Panc1 (cell line): ENCODE measurements at regions not wholly inside any gene's neighbourhood (a gene's known extent, or its start where the extent isn't known, plus 50 kb on each side); places are given as distances from the start of the nearest gene placed in this dataset.

Experiments used
- ATAC-seq: fragments of 200-7000 bp; cut with Tn5 transposase; 2 replicates; pipeline ENCODE4 v1.9.1; 2020; ENCODE audit warnings: mild to moderate bottlenecking, moderate library complexity
- BruUV-seq: library from RNA; stranded (reverse); fragments of 400-500 nt; replicated peaks from 2 replicates; lab custom pipeline; 2021; lab: Mats Ljungman, UMichigan
- CTCF ChIA-PET: fragments of 300-600 bp; sonication (Branson Sonifier 250); formaldehyde crosslinking; loops from one replicate; lab custom pipeline; 2022; ENCODE audit warnings: antibody characterized with exemption; lab: Charles Lee
- POLR2A ChIA-PET: fragments of 300-600 bp; sonication (Branson Sonifier 250); formaldehyde crosslinking; loops from one replicate; lab custom pipeline; 2022; ENCODE audit warnings: antibody characterized with exemption; lab: Charles Lee
- DNase-seq: peaks from one replicate; pipeline ENCODE4 v3.0.0-alpha.2; 2010; ENCODE audit warnings: low read depth, low spot score
- H3K27ac ChIP-seq: 2 replicates; pipeline ENCODE4 v1.5.1; 2011; ENCODE audit warnings: mild to moderate bottlenecking, low read length, inconsistent platforms
- H3K27me3 ChIP-seq: fragments of 200-500 bp; sonication (Bioruptor generic); 2 replicates; pipeline ENCODE4 v1.6.0; 2014; ENCODE audit warnings: low read length, inconsistent platforms; ENCODE audit not compliant: control insufficient read depth, insufficient read depth
- H3K36me3 ChIP-seq: fragments of 200-500 bp; sonication (Bioruptor generic); 2 replicates; pipeline ENCODE4 v1.5.1; 2014; ENCODE audit warnings: inconsistent platforms, mild to moderate bottlenecking, low read length, moderate library complexity; ENCODE audit not compliant: control insufficient read depth, insufficient read depth
- H3K4me1 ChIP-seq: 2 replicates; pipeline ENCODE4 v1.5.1; 2011; ENCODE audit warnings: inconsistent platforms, mild to moderate bottlenecking, low read length, moderate library complexity; ENCODE audit not compliant: control insufficient read depth, insufficient read depth
- H3K4me3 ChIP-seq, 2 experiments: 2 replicates each; pipeline ENCODE4 v1.5.1; 2011 to 2012; ENCODE audit warnings: low read depth in 2 of 2, low read length in 2 of 2, mild to moderate bottlenecking in 2 of 2, inconsistent platforms in 1 of 2, moderate library complexity in 1 of 2
- H3K9me3 ChIP-seq: fragments of 200-500 bp; sonication (Bioruptor generic); 2 replicates; pipeline ENCODE4 v1.5.1; 2014; ENCODE audit warnings: low read depth, mild to moderate bottlenecking, inconsistent platforms, low read length, moderate library complexity; ENCODE audit not compliant: control insufficient read depth, insufficient read depth
- POLR2AphosphoS5 ChIP-seq: IDR thresholded peaks from 2 replicates; pipeline ENCODE4 v1.6.1; 2012; ENCODE audit warnings: mild to moderate bottlenecking, low read depth, low read length, moderate library complexity
- REST ChIP-seq, 2 experiments: IDR thresholded peaks; 2 replicates each; pipeline ENCODE4 v1.6.1; 2011 to 2012; ENCODE audit warnings: low read depth in 2 of 2, control low read depth in 1 of 2, low read length in 1 of 2, mild to moderate bottlenecking in 1 of 2, moderate library complexity in 1 of 2; ENCODE audit not compliant: insufficient read depth in 1 of 2
- SIN3A ChIP-seq: IDR thresholded peaks from 2 replicates; pipeline ENCODE4 v1.6.1; 2012; ENCODE audit warnings: low read depth, mild to moderate bottlenecking, low read length, moderate library complexity, borderline replicate concordance; ENCODE audit not compliant: insufficient read depth
- TCF7L2 ChIP-seq: IDR thresholded peaks from 2 replicates; pipeline ENCODE4 v1.6.1; 2011; ENCODE audit warnings: mild to moderate bottlenecking, low read depth, low read length, inconsistent platforms
- in situ Hi-C: cut with HindIII; loops from 2 replicates; pipeline ENCODE4 v1.10.0; 2016; ENCODE audit warnings: low sequenced_read_pairs, low pct_unique_long_range_greater_than_20kb
- intact Hi-C: fragments of 100-400 bp; cut with micrococcal nuclease; formaldehyde crosslinking; loops from one replicate; pipeline ENCODE4 v1.10.0; 2022; ENCODE audit not compliant: unreplicated experiment
- TF ChIP-seq, protein P1 (sequence below): fragments of 450-650 bp; IDR thresholded peaks from 2 replicates; pipeline ENCODE4 v1.5.1; 2017; ENCODE audit warnings: mild to moderate bottlenecking

- CTCF ChIA-PET: no interaction called here
- no peaks in the 10 kb centered on the region for H3K36me3 ChIP-seq
- no TSS peak for BruUV-seq
- no peaks in the 10 kb centered on the region for H3K27me3 ChIP-seq
- H3K9me3 ChIP-seq: no peaks in the 10 kb centered on the region
- intact Hi-C loops (no loop called here), in situ Hi-C loops (no loop called here)
- DNase-seq (no peak), ATAC-seq (no peak)
- POLR2A ChIA-PET: no interaction called here
- H3K4me3 ChIP-seq: no peak overlapping the region
- H3K27ac ChIP-seq: no peak overlapping the region
- TF ChIP-seq TCF7L2: no peak
- TF ChIP-seq POLR2AphosphoS5: no peak
- no peak for TF ChIP-seq REST (IDR thresholded peaks at IDR 0.05; ENCODE audit: insufficient read depth in 1 of 2, low read depth in 2 of 2, low read length in 1 of 2)
- no peak for TF ChIP-seq SIN3A
- TF ChIP-seq, protein P1, sequence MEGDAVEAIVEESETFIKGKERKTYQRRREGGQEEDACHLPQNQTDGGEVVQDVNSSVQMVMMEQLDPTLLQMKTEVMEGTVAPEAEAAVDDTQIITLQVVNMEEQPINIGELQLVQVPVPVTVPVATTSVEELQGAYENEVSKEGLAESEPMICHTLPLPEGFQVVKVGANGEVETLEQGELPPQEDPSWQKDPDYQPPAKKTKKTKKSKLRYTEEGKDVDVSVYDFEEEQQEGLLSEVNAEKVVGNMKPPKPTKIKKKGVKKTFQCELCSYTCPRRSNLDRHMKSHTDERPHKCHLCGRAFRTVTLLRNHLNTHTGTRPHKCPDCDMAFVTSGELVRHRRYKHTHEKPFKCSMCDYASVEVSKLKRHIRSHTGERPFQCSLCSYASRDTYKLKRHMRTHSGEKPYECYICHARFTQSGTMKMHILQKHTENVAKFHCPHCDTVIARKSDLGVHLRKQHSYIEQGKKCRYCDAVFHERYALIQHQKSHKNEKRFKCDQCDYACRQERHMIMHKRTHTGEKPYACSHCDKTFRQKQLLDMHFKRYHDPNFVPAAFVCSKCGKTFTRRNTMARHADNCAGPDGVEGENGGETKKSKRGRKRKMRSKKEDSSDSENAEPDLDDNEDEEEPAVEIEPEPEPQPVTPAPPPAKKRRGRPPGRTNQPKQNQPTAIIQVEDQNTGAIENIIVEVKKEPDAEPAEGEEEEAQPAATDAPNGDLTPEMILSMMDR: no peak
- no peaks in the 10 kb centered on the region for H3K4me1 ChIP-seq
These were observed 127.4 kb upstream of the RBM19 start for GRCh38 chr12:114093520-114093919.

DNA sequence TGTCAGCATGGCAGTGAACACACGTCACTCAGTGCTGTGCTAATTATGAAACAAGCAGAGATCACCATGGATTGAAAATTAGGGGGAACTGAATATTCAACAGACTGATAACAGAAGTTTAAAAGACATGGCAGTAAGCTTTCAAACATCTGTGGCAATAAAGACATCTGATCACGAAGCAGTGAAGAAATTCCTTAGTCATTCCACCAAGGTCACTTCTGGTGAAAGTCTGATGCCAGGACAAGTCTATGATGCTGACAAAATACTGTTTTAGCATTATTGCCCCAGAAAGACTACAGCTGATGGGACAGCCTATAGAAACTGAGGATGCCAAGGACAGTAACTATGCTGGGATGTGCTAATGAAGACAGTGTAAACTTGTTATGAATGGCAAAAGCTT is 126.9 kb upstream of the RBM19 start:
- Histone ChIP-seq H3K27ac (no peak overlapping the region), H3K4me3 (no peak overlapping the region), H3K36me3 (no peaks in the 10 kb centered on the region), H3K4me1 (no peaks in the 10 kb centered on the region), H3K27me3 (no peaks in the 10 kb centered on the region), H3K9me3 (no peaks in the 10 kb centered on the region)
- in situ Hi-C loops (no loop called here), intact Hi-C loops (no loop called here)
- CTCF ChIA-PET: no interaction called here
- no peak for TF ChIP-seq REST (IDR thresholded peaks at IDR 0.05; ENCODE audit: insufficient read depth in 1 of 2, low read depth in 2 of 2, low read length in 1 of 2)
- TF ChIP-seq TCF7L2: no peak
- no peak for TF ChIP-seq POLR2AphosphoS5
- TF ChIP-seq SIN3A: no peak
- TF ChIP-seq, protein P1: no peak
- POLR2A ChIA-PET: no interaction called here
- DNase-seq (no peak), ATAC-seq (no peak)
- no TSS peak for BruUV-seq
